Loucy (cell line): ENCODE measurements at regions not wholly inside any gene's neighbourhood (a gene's known extent, or its start where the extent isn't known, plus 50 kb on each side); places are given as distances from the start of the nearest gene placed in this dataset.

Experiments
- EZH2phosphoT487 ChIP-seq: fragments of 200-600 bp; IDR thresholded peaks from 2 replicates; pipeline ENCODE4 v1.6.1; 2018; ENCODE audit warnings: antibody characterized with exemption, mild to moderate bottlenecking, moderate library complexity, borderline replicate concordance
- TF ChIP-seq, protein P1 (sequence below): fragments of 200-600 bp; sonication (generic); conservative IDR thresholded peaks from 2 replicates; pipeline ENCODE4 v1.5.1; 2014; ENCODE audit warnings: mild to moderate bottlenecking, antibody characterized with exemption, low read length

DNA sequence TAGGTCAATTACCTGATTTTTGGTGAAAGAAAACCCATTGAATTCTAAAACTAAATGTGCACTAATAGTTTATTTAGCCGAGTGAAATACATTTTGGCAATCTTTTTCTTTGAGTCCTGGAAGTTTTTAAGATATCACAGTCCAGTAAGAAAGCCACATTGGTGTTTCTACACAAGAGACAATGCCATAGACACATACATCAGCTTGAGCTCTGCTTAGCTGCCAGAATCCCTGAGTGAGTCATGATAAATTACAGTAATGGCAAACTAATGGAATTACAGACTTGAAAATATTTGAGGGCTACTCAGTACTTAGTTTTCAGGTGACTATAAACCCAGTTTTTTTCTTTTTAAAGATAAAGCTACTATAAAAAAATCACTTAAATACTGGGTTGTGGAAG, 155.4 kb downstream of the OR4C45 start:
- TF ChIP-seq, protein P1, sequence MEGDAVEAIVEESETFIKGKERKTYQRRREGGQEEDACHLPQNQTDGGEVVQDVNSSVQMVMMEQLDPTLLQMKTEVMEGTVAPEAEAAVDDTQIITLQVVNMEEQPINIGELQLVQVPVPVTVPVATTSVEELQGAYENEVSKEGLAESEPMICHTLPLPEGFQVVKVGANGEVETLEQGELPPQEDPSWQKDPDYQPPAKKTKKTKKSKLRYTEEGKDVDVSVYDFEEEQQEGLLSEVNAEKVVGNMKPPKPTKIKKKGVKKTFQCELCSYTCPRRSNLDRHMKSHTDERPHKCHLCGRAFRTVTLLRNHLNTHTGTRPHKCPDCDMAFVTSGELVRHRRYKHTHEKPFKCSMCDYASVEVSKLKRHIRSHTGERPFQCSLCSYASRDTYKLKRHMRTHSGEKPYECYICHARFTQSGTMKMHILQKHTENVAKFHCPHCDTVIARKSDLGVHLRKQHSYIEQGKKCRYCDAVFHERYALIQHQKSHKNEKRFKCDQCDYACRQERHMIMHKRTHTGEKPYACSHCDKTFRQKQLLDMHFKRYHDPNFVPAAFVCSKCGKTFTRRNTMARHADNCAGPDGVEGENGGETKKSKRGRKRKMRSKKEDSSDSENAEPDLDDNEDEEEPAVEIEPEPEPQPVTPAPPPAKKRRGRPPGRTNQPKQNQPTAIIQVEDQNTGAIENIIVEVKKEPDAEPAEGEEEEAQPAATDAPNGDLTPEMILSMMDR, result no peak
- no peak for TF ChIP-seq EZH2phosphoT487
